Parathyroid adenoma (tissue), 2 donors: ENCODE measurements at regions not wholly inside any gene's neighbourhood (a gene's known extent, or its start where the extent isn't known, plus 50 kb on each side); places are given as distances from the start of the nearest gene placed in this dataset.
"Not testable (repeated sequence)": the region's sequence is repeated elsewhere in the genome, so short reads cannot be mapped to it uniquely, and the experiment has no call there.

Experiments
- H2AFZ ChIP-seq: fragments of 300-600 bp; sonication (generic); one replicate; pipeline ENCODE4 v1.7.0; 2017; ENCODE audit warnings: antibody characterized with exemption, mild to moderate bottlenecking
- H3K27ac ChIP-seq: fragments of 300-600 bp; sonication (generic); one replicate; pipeline ENCODE4 v1.7.0; 2017
- H3K27me3 ChIP-seq: fragments of 300-600 bp; sonication (generic); one replicate; pipeline ENCODE4 v1.7.0; 2017; ENCODE audit warnings: low read length; ENCODE audit not compliant: control insufficient read depth, insufficient read depth
- H3K36me3 ChIP-seq: fragments of 300-600 bp; sonication (generic); one replicate; pipeline ENCODE4 v1.7.0; 2017; ENCODE audit warnings: low read length; ENCODE audit not compliant: control insufficient read depth, insufficient read depth
- H3K4me1 ChIP-seq: fragments of 300-600 bp; sonication (generic); one replicate; pipeline ENCODE4 v1.7.0; 2017; ENCODE audit warnings: control low read depth
- H3K4me2 ChIP-seq: fragments of 300-600 bp; sonication (generic); one replicate; pipeline ENCODE4 v1.7.0; 2017; ENCODE audit warnings: low read length
- H3K4me3 ChIP-seq: fragments of 300-600 bp; sonication (generic); one replicate; pipeline ENCODE4 v1.7.0; 2017; ENCODE audit warnings: low read depth, low read length
- H3K79me2 ChIP-seq: fragments of 300-600 bp; sonication (generic); one replicate; pipeline ENCODE4 v1.7.0; 2017; ENCODE audit warnings: control low read depth
- H3K9ac ChIP-seq: fragments of 300-600 bp; sonication (generic); one replicate; pipeline ENCODE4 v1.7.0; 2017; ENCODE audit warnings: mild to moderate bottlenecking
- H3K9me3 ChIP-seq: fragments of 300-600 bp; sonication (generic); one replicate; pipeline ENCODE4 v1.7.0; 2017; ENCODE audit warnings: low read length; ENCODE audit not compliant: control insufficient read depth
- TF ChIP-seq, protein P1 (sequence below): fragments of 300-600 bp; sonication (generic); IDR thresholded peaks from one replicate; pipeline ENCODE4 v1.7.0; 2017; ENCODE audit warnings: antibody characterized with exemption, mild to moderate bottlenecking
- donor health status: primary hyperparathyroidism.

DNA sequence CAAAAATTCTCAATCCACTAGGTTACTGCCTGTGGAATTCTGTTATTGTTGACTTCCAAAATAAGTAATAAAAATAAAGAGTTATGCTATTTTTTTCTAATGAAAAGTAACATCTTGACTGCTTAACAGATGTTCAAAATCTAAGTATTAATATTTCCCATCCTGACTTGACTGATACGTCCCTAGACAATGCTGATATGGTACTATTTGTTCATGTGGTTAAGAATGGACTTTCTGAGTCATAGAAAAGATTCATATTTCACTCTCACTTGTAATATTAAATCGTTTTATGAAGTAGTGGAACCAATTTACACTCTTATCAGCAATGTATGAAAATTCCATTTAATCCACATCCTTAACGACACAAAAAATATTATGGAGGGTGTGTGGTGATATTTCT, 104.8 kb upstream of the PLSCR5 start:
- Histone ChIP-seq H3K4me3 (no peak overlapping the region), H3K9ac (no peak overlapping the region), H3K36me3 (no peaks in the 10 kb centered on the region), H2AFZ (no peak overlapping the region), H3K27ac (no peak overlapping the region), H3K4me1 (no peaks in the 10 kb centered on the region), H3K27me3 (no peaks in the 10 kb centered on the region), H3K79me2 (no peaks in the 10 kb centered on the region), H3K9me3 (no peaks in the 10 kb centered on the region), H3K4me2 (no peak overlapping the region)
- TF ChIP-seq, protein P1, sequence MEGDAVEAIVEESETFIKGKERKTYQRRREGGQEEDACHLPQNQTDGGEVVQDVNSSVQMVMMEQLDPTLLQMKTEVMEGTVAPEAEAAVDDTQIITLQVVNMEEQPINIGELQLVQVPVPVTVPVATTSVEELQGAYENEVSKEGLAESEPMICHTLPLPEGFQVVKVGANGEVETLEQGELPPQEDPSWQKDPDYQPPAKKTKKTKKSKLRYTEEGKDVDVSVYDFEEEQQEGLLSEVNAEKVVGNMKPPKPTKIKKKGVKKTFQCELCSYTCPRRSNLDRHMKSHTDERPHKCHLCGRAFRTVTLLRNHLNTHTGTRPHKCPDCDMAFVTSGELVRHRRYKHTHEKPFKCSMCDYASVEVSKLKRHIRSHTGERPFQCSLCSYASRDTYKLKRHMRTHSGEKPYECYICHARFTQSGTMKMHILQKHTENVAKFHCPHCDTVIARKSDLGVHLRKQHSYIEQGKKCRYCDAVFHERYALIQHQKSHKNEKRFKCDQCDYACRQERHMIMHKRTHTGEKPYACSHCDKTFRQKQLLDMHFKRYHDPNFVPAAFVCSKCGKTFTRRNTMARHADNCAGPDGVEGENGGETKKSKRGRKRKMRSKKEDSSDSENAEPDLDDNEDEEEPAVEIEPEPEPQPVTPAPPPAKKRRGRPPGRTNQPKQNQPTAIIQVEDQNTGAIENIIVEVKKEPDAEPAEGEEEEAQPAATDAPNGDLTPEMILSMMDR = no peak

DNA sequence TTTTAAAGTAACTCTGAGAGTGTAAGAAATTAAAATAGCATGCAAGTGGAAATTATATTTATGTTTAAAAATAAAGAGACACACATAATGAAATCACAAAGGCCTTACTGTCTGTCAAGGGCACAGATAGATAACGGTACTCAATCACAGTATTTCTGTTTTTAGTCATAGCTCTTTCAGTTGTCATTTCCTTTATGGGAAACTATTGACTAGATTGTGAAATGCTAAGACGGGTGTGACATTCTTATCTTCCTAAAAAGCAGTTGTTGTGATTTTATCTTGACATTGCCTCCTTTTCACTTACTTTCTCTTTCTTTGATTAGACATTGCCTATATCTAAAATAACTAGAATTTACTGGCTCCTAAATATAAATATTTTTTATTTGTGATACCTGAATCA, 100.1 kb upstream of the PLSCR5 start:
- no peak overlapping the region for H3K4me3 ChIP-seq
- H2AFZ ChIP-seq = no peak overlapping the region
- no peak overlapping the region for H3K27ac ChIP-seq
- no peak overlapping the region for H3K4me2 ChIP-seq
- no peak overlapping the region for H3K9ac ChIP-seq
- no peaks in the 10 kb centered on the region for H3K9me3 ChIP-seq
- TF ChIP-seq, protein P1 = no peak
- H3K27me3 ChIP-seq = no peaks in the 10 kb centered on the region
- no peaks in the 10 kb centered on the region for H3K79me2 ChIP-seq
- H3K36me3 ChIP-seq = no peaks in the 10 kb centered on the region
- H3K4me1 ChIP-seq = no peaks in the 10 kb centered on the region

DNA sequence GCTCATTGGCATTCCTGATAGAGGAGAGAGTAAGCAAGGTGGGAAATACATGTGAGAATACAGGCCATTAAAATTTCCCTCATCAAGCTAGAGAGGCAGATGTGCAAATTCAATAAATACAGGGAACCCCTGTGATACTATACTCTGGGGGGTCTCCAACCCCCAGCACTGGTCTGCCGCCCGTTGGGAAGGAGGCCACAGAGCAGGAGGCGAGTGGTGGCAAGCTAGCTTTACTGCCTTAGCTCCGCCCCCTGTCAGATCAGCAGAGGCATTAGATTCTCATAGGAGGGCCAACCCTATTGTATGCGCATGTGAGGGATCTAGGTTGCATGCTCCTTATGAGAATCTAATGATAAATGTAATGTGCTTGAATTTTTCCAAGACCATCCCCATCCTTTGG, 97.1 kb upstream of the PLSCR5 start:
- H3K27ac ChIP-seq = no peak overlapping the region
- TF ChIP-seq, protein P1 = no peak
- H3K4me1 ChIP-seq = no peaks in the 10 kb centered on the region
- no peak overlapping the region for H2AFZ ChIP-seq
- H3K36me3 ChIP-seq = no peaks in the 10 kb centered on the region
- no peaks in the 10 kb centered on the region for H3K79me2 ChIP-seq
- no peak overlapping the region for H3K4me2 ChIP-seq
- H3K27me3 ChIP-seq = no peaks in the 10 kb centered on the region
- no peak overlapping the region for H3K9ac ChIP-seq
- no peak overlapping the region for H3K4me3 ChIP-seq
- no peaks in the 10 kb centered on the region for H3K9me3 ChIP-seq

DNA sequence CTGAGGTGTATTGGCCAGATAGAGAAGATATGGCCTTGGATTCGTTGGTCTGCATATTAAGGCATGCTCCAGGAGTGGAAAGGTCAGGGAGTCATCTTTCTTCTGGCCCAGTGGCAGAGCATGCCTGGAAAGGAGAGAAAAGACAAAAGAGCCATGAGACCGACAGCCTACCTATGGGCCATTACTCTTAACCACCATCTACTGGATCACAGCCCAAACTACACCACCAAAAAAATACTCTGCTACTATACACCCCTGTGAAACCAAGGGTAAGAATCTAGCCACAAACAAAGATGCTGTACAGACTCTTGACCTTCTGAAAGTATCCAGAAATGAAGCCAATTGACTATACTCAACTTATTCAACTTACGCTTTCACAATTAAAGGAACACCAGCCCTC, 96.1 kb upstream of the PLSCR5 start:
- no peaks in the 10 kb centered on the region for H3K27me3 ChIP-seq
- H3K4me3 ChIP-seq = no peak overlapping the region
- TF ChIP-seq, protein P1 = no peak
- H3K4me1 ChIP-seq = no peaks in the 10 kb centered on the region
- no peak overlapping the region for H3K27ac ChIP-seq
- no peak overlapping the region for H2AFZ ChIP-seq
- no peaks in the 10 kb centered on the region for H3K79me2 ChIP-seq
- no peak overlapping the region for H3K4me2 ChIP-seq
- no peaks in the 10 kb centered on the region for H3K36me3 ChIP-seq
- no peaks in the 10 kb centered on the region for H3K9me3 ChIP-seq
- no peak overlapping the region for H3K9ac ChIP-seq

DNA sequence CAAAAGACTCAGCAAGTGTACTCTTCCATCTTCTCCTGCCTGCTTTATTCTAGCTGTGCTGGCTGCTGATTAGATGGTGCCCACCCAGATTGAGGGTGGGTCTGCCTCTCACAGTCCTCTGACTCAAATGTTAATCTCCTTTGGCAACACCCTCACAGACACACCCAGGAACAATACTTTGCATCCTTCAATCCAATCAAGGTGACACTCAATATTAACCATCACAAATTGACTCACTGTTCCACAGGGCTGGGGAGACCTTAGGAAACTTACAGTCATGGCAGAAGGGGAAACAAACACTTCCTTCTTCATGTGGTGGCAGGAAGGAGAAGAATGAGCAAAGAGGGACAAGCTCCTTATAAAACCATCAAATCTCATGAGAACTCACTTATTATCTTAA, 94.9 kb upstream of the PLSCR5 start:
- not testable (repeated sequence) for H3K9ac ChIP-seq, H3K36me3 ChIP-seq, H3K4me3 ChIP-seq, H3K79me2 ChIP-seq, H3K27me3 ChIP-seq, H3K4me2 ChIP-seq, H2AFZ ChIP-seq, H3K9me3 ChIP-seq, H3K4me1 ChIP-seq, H3K27ac ChIP-seq
